Activated CD4-positive, alpha-beta memory T cell treated with anti-CD3 and anti-CD28 coated beads, Interleukin-2, amount 10 ng/mL, durations not matched to agents 7 days and 5 days (primary cell): ENCODE measurements at regions not wholly inside any gene's neighbourhood (a gene's known extent, or its start where the extent isn't known, plus 50 kb on each side); places are given as distances from the start of the nearest gene placed in this dataset.

Experiments used
- CTCF ChIA-PET: fragments of 350-600 bp; sonication (Branson Sonifier 250); formaldehyde crosslinking; loops from one replicate; lab custom pipeline; 2021; ENCODE audit warnings: antibody characterized with exemption, inconsistent platforms; lab: Charles Lee
- POLR2A ChIA-PET: fragments of 350-600 bp; sonication (Branson Sonifier 250); formaldehyde crosslinking; loops from one replicate; lab custom pipeline; 2021; ENCODE audit warnings: antibody characterized with exemption; lab: Charles Lee
- DNase-seq: peaks from one replicate; pipeline ENCODE4 v3.0.0-alpha.2; 2020
- H3K27ac Mint-ChIP-seq: one replicate; pipeline ENCODE4 v1.8.0; 2021; ENCODE audit warnings: mild to moderate bottlenecking, mixed read lengths
- H3K27me3 Mint-ChIP-seq: one replicate; pipeline ENCODE4 v1.8.0; 2021; ENCODE audit warnings: mixed read lengths
- H3K36me3 Mint-ChIP-seq: one replicate; pipeline ENCODE4 v1.8.0; 2021; ENCODE audit warnings: low read depth, mixed read lengths
- H3K4me1 Mint-ChIP-seq: one replicate; pipeline ENCODE4 v1.8.0; 2021; ENCODE audit warnings: mixed read lengths
- H3K4me3 Mint-ChIP-seq: one replicate; pipeline ENCODE4 v1.8.0; 2021; ENCODE audit warnings: mild to moderate bottlenecking, mixed read lengths
- H3K9me3 Mint-ChIP-seq: one replicate; pipeline ENCODE4 v1.8.0; 2021; ENCODE audit warnings: mixed read lengths

DNA sequence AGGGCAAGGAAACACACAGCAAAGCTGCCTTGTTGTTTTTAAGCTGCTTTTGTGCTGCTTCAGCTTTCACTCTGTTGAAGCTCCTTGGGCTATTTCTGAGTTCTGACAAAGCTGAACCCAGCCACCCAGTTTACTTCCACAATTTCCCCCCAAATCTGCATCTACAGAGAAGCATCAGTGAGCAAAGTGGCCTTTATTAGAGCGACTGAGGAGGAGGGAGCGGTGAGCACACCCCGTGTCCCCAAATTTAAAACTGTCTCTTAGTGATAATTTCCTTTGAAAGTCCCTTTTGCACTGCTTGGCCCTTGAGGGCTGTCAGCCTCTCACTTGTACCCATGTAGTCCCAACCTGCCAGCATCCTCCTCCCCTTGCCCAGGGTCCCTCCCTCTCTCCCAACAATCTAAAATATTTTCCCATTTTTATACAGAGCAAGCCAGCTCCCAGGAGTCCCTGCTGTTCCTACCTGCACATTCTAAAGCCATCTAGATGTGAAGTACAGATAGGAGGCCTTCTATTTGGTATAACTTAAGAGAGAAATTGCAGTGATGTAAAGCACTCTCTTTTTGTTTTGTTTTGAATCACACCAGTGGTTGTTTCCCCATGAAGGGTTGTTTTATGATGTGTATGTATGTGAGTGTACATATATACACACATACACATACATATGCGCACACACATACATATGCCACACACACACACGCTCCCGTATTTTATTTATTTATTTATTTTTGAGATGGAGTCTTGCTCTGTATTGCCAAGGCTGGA lies 313.5 kb downstream of the TLE4 start:
- H3K27ac Mint-ChIP-seq, result no peak overlapping the region
- no peak for DNase-seq
- no peaks in the 10 kb centered on the region for H3K36me3 Mint-ChIP-seq
- ChIA-PET CTCF (no interaction called here), POLR2A (no interaction called here)
- no peaks in the 10 kb centered on the region for H3K9me3 Mint-ChIP-seq
- peaks cover 38% of the 10 kb centered on the region for H3K4me1 Mint-ChIP-seq
- H3K4me3 Mint-ChIP-seq, result no peak overlapping the region
- no peaks in the 10 kb centered on the region for H3K27me3 Mint-ChIP-seq

DNA sequence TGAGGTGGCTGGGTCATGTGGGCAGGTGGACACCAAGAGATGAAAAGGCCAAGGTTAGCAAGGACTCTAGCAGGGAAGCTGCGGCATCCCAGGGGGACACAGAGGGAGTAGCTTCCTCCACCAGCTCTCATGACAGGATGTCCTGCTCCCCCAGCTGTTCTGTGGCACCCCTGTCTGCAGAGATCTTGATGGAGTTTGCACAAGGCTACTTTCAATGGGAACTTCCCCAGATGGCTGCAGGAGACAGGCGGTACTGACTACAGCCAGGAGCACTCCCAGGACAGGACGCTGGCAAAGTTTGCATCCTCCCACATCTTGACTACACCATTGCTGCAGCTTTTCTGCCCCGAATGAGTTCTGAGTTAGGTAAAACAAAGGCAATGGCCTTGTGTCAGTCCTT lies 312.8 kb downstream of the TLE4 start:
- POLR2A ChIA-PET, result interaction anchor here (1.4 kb wide), 1 partner anchor 72 kb away, joined by 3 read pairs; no protein-coding TSS in a partner anchor
- no peaks in the 10 kb centered on the region for H3K27me3 Mint-ChIP-seq
- no peak for DNase-seq
- CTCF ChIA-PET, result interaction anchor here (0.7 kb wide), 2 partner anchors 82 to 1056 kb away, joined by 5 read pairs; no protein-coding TSS in a partner anchor
- H3K4me3 Mint-ChIP-seq, result no peak overlapping the region
- H3K4me1 Mint-ChIP-seq, result peaks cover 40% of the 10 kb centered on the region
- H3K9me3 Mint-ChIP-seq, result no peaks in the 10 kb centered on the region
- no peaks in the 10 kb centered on the region for H3K36me3 Mint-ChIP-seq
- H3K27ac Mint-ChIP-seq, result no peak overlapping the region

DNA sequence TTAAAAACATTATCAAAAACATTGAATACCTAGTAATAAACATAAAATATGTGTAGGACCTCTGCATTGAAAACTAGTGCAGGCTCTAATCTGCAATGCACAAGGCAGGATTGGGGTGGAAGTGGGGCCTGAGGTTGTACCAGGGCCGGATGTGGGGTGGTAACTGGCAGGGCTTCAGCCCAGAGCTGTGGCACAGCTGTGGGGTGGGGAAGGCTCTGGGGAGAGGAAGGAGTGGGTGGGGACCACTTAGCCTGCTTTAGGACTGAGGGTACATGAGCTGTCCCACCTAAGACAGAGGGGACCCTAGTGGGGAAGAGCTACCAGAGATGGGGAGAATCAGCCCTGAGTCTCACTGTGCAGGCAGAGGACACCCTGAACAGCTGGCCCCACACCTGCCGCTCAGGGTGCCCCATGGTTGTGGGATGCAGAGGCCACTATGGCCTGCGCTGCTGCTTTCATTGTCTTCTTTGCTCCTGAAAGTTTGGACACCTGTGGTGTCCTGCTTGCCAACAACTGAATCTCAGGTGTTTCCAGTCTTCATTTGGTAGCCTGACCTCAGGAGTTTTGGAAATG lies 311.4 kb downstream of the TLE4 start:
- ChIA-PET POLR2A (interaction anchor here (1.0 to 1.4 kb wide), 2 partner anchors 71 to 312 kb away, joined by 3 read pairs; partner anchors contain the start of gene TLE4), CTCF (no interaction called here)
- DNase-seq, result peak; percentile 71
- no peak overlapping the region for H3K4me3 Mint-ChIP-seq
- no peaks in the 10 kb centered on the region for H3K36me3 Mint-ChIP-seq
- H3K4me1 Mint-ChIP-seq, result peaks cover 41% of the 10 kb centered on the region
- H3K27ac Mint-ChIP-seq, result peak overlapping the region; percentile 56
- H3K9me3 Mint-ChIP-seq, result no peaks in the 10 kb centered on the region
- no peaks in the 10 kb centered on the region for H3K27me3 Mint-ChIP-seq

DNA sequence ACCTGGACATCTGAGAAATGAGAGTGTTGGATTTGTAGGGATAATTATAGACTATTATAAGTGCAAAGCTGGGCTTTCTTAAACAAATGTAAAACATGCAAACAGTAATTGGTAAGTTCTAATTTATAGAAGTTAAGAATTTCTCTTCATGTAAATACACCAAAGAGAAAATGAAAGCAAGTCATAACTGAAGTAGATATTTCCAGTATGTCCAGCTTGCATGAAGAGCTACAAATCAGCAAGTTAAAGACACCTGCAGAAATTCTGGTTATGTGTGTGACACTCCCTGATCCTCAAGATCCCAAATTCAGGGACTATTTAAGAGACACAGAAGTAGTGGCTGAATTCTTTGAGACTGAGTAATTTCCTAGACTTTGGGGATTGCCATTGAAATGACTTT lies 308.9 kb downstream of the TLE4 start:
- no peak for DNase-seq
- POLR2A ChIA-PET, result no interaction called here

DNA sequence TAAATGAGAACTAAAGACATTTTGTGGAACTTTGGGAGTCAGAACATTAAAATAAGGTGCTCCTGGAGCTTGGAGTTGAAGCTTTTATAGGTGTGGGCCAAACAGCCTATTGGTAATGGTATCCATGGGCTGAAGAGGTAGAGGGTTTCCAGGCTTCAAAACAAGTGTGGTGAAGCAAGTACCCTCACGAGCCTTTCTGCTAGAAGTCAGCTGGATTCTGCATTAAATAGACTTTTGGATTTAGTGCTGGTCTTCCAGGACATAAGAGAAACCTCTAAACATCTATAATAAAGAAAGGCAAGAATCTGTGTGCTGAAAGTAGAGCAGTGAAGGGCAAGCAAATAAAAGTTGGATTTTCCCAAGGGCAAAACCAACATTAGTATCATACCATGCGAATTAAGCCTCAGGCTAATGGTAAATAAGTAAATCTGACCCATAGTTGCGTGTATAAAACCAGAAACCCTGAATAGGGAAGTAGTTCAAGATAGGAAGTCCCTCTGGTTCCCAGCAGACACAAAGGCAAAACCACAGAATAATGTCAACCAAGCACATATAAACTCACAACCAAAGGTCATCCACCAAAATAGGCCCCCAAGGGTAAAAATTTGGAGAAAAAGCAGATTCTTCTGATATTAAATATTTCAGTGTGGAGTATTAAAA lies 306.3 kb downstream of the TLE4 start:
- Mint-ChIP-seq H3K9me3 (no peaks in the 10 kb centered on the region), H3K36me3 (no peaks in the 10 kb centered on the region), H3K4me3 (no peak overlapping the region), H3K4me1 (peaks cover 21% of the 10 kb centered on the region), H3K27ac (no peak overlapping the region), H3K27me3 (no peaks in the 10 kb centered on the region)
- CTCF ChIA-PET, result no interaction called here
- no peak for DNase-seq
- POLR2A ChIA-PET, result no interaction called here

More for the DNA sequence above, 308.9 kb downstream of the TLE4 start:
- peaks cover 43% of the 10 kb centered on the region for H3K4me1 Mint-ChIP-seq
- H3K4me3 Mint-ChIP-seq, result no peak overlapping the region
- CTCF ChIA-PET, result no interaction called here
- H3K36me3 Mint-ChIP-seq, result no peaks in the 10 kb centered on the region
- H3K27me3 Mint-ChIP-seq, result no peaks in the 10 kb centered on the region
- H3K27ac Mint-ChIP-seq, result no peak overlapping the region
- H3K9me3 Mint-ChIP-seq, result no peaks in the 10 kb centered on the region

DNA sequence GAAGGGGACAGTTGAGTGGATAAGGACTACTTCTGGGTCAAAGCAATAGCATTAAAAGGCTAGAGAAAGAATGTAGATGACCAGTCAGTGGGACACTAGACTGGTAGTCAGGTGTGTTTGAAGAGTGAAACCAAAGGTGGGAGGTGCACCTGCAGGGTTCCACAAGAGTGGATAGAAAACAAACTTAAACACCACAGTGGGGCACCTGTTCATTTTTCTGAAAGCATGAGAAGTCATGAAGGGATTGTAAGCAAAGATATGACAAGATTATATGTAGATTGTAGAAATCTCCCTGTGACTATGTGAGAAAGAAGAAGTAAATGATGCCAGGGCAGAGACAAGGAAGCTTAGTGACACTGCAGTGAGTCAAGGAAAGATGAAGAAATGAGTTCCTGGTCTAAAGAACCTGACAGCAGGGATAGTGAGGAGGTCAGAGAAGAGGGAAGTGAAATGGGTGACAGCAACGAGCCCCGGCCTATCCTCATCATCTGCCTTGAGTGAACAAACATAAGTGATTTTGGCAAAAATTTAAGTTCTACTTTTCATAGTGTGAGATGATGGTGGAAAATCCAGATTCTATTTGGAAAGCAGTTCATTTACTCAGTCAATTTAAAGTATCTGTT lies 296.9 kb downstream of the TLE4 start:
- H3K36me3 Mint-ChIP-seq, result no peaks in the 10 kb centered on the region
- ChIA-PET POLR2A (no interaction called here), CTCF (no interaction called here)
- no peaks in the 10 kb centered on the region for H3K4me1 Mint-ChIP-seq
- no peak for DNase-seq
- H3K27ac Mint-ChIP-seq, result no peak overlapping the region
- peaks cover 4% of the 10 kb centered on the region for H3K9me3 Mint-ChIP-seq
- H3K27me3 Mint-ChIP-seq, result no peaks in the 10 kb centered on the region
- H3K4me3 Mint-ChIP-seq, result no peak overlapping the region

DNA sequence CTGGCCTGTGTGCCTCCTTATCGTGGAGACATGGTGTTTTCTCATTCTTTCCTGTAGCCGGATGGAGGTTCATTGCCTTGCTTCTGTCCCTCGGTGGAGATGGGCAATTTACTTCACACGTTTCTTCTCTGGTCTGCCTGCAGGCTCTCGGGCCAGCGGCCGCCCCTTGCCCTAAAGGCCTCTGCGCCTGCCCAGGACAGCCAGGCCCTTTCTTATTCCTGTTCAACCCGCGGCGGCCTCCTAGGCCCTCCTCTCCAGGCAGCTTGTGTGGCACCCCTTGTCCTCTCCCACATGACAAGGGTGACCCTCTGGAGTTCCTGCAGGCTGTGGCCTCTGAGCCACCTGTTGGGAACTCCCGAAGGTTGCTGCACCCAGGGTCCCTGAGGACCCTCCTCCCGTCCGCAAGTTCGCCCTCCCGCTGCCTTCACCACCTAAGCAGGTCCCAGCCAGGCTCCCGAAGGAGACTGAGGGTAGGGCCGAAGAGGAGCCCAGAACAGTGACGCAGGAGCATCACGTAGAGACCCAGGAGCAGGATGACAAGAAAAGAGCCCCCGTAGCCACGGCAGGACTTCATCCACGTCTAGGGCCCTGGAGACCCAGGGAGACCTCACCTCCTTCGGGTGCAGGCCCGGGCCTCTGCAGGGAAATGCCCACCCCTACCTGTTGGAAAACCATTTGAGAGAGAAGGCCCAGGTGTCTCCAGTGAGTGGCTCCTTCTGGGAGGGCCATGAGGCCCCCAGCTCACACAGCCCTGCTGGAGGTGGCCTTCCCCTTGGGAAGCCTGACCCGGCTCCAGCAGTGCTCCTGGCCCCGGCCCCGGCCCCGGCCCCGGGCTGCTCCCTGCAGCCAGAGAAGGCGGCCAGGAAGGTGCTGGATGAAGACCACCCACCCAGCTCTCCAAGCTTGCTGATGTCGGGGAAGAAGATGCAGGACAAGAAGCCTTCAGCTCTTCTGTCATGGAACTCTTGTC lies 291.4 kb downstream of the TLE4 start:
- CTCF ChIA-PET, result no interaction called here

DNA sequence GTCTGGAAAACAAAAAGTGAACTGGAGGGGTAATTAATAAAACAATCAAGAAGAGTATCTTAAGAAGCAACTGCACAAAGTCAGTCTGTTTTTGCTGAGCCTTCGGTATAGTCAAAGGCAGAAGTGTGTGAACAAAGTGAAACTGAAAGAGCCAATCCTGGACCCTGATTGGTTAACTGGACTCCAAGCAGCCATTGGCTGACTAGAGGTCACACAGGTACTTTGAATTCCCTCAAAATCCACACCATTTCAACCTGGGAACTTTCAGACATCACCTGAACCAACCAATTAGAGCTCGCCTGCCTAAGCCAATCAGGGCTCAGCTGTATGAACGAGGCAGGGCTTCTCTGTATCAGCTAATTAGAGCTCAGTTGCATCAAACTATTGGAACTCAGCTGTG lies 286.7 kb downstream of the TLE4 start:
- H3K4me1 Mint-ChIP-seq, result peaks cover 4% of the 10 kb centered on the region
- H3K36me3 Mint-ChIP-seq, result no peaks in the 10 kb centered on the region
- POLR2A ChIA-PET, result interaction anchor here (0.6 kb wide), 1 partner anchor 95 kb away, joined by 3 read pairs; no protein-coding TSS in a partner anchor
- H3K9me3 Mint-ChIP-seq, result peaks cover 15% of the 10 kb centered on the region
- H3K27me3 Mint-ChIP-seq, result no peaks in the 10 kb centered on the region
- no peak overlapping the region for H3K27ac Mint-ChIP-seq
- H3K4me3 Mint-ChIP-seq, result no peak overlapping the region
- CTCF ChIA-PET, result no interaction called here
- DNase-seq, result no peak

More for the DNA sequence above, 291.4 kb downstream of the TLE4 start:
- Mint-ChIP-seq H3K27ac (no peak overlapping the region), H3K4me1 (peaks cover 4% of the 10 kb centered on the region), H3K27me3 (no peaks in the 10 kb centered on the region), H3K36me3 (no peaks in the 10 kb centered on the region), H3K4me3 (no peak overlapping the region), H3K9me3 (peaks cover 19% of the 10 kb centered on the region)
- POLR2A ChIA-PET, result no interaction called here
- DNase-seq, result no peak

DNA sequence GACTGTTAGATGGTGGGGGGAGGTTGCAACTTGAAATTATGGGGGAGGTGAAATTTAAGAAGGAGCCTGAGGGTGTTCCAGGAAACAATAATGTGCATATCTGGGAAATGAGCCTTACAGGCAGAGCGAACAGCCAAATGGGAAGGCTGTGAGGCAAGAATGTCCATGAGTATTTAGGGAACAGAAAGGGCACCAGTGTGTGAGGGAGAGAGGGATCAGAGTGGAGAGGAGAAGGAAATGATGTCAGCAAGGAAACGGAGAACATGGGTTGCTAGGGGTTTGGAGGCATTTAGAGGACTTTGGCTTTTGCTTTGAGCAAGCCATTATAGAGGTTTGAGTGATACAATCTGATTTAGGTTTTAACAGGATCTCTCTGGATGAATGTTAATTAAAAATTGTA lies 285.4 kb downstream of the TLE4 start:
- H3K27me3 Mint-ChIP-seq, result no peaks in the 10 kb centered on the region
- no peak overlapping the region for H3K27ac Mint-ChIP-seq
- DNase-seq, result no peak
- peaks cover 12% of the 10 kb centered on the region for H3K9me3 Mint-ChIP-seq
- peaks cover 4% of the 10 kb centered on the region for H3K4me1 Mint-ChIP-seq
- H3K36me3 Mint-ChIP-seq, result no peaks in the 10 kb centered on the region
- ChIA-PET POLR2A (no interaction called here), CTCF (interaction anchor here (0.7 kb wide), 1 partner anchor 53 kb away, joined by 3 read pairs; no protein-coding TSS in a partner anchor)
- no peak overlapping the region for H3K4me3 Mint-ChIP-seq

DNA sequence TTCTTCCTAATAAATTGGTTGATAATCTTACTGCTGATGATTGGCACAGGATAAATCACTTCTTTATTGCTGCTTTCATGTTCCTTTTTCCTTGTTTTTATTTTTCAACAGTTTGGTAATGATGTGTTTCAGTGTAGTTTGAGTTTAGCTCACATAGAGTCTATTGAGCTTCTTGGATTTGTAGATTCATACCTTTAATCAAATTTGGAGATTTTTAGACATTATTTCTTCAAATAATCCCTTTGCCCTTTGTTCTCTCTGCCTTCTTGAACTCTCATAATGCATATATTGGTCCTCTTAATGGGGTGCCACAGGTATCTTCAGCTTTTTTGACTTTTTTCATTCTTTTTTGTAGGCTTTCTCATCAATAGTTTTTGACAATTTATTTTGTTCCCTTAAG lies 275.3 kb downstream of the TLE4 start:
- H3K27ac Mint-ChIP-seq, result no peak overlapping the region
- H3K27me3 Mint-ChIP-seq, result peaks cover 4% of the 10 kb centered on the region
- H3K4me3 Mint-ChIP-seq, result no peak overlapping the region
- POLR2A ChIA-PET, result no interaction called here
- CTCF ChIA-PET, result no interaction called here
- H3K4me1 Mint-ChIP-seq, result no peaks in the 10 kb centered on the region
- no peaks in the 10 kb centered on the region for H3K36me3 Mint-ChIP-seq
- peaks cover 12% of the 10 kb centered on the region for H3K9me3 Mint-ChIP-seq
- DNase-seq, result no peak

DNA sequence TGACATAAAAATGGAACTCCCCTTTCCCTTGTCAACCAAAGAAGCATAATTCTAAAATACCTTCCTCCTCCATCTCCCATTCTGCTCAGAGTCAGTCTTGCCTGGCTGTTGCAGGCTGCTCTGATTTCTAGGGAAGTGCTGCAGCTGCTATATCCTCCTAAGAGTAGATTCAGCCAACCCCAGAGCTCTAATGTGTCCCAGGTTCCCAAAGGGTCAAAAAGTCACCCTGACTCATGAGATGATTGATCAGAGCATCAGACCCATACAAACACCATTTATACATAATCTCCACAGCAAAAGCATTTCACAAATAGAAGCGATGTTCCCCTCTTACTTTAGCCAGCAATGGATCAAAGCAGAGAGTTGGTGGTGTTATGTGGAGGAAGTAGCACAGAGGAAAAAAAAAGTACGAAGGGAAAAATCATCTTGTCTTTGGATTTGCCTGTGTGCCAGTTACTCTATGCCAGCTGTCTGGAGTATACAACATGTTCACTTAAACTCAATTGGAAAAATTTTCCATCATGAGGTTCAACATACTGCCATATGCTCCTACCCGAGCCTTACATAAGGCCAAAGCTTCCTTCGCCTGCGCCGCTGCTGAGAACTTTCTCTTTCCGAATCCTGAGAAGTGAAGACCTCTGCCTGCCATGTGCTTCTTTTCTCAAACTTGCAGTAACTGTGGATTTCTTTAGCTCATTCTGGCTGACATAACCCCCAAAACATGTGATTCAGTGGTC lies 258.0 kb downstream of the TLE4 start:
- no peaks in the 10 kb centered on the region for H3K36me3 Mint-ChIP-seq

DNA sequence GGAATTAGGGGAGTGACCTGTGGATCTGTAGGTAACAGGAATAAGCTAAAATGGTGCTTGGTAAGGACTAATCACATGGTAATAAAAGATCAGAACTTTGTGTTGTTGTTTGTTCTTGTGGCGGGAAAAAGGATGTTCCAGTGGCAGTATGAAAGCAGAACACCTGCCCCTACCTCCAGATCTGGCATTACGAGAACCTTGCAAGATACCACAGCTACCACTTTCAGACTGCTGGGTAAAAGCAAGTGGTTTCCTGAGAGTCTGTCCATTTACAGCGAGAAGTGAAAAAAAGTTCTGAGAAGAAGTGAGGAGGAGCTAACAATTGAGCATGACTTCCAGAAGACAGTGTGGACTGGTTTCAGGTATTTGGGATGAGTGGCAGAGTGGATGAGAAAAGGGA lies 252.5 kb downstream of the TLE4 start:
- CTCF ChIA-PET, result no interaction called here
- no peak for DNase-seq
- POLR2A ChIA-PET, result interaction anchor here (0.8 to 1.6 kb wide), 2 partner anchors 10 to 70 kb away, joined by 3 to 6 read pairs; no protein-coding TSS in a partner anchor
- Mint-ChIP-seq H3K27ac (no peak overlapping the region), H3K36me3 (peaks cover 8% of the 10 kb centered on the region), H3K4me3 (no peak overlapping the region), H3K27me3 (no peaks in the 10 kb centered on the region), H3K9me3 (peaks cover 10% of the 10 kb centered on the region), H3K4me1 (peaks cover 25% of the 10 kb centered on the region)

More for the DNA sequence above, 258.0 kb downstream of the TLE4 start:
- Mint-ChIP-seq H3K27me3 (no peaks in the 10 kb centered on the region), H3K9me3 (peaks cover 2% of the 10 kb centered on the region), H3K4me1 (peaks cover 1% of the 10 kb centered on the region), H3K27ac (no peak overlapping the region), H3K4me3 (no peak overlapping the region)
- DNase-seq, result no peak
- POLR2A ChIA-PET, result no interaction called here
- CTCF ChIA-PET, result no interaction called here
